AG04450 (cell line): ENCODE measurements at regions not wholly inside any gene's neighbourhood (a gene's known extent, or its start where the extent isn't known, plus 50 kb on each side); places are given as distances from the start of the nearest gene placed in this dataset.

Experiments used
- CTCF ChIA-PET: fragments of 300-600, 350-600 bp; formaldehyde crosslinking; extraction: SDS; loops from one replicate; lab custom pipeline; 2022; ENCODE audit warnings: antibody characterized with exemption, inconsistent platforms; lab: Charles Lee
- POLR2A ChIA-PET: fragments of 350-600 bp; formaldehyde crosslinking; extraction: SDS; loops from one replicate; lab custom pipeline; 2021; ENCODE audit warnings: antibody characterized with exemption, inconsistent platforms; lab: Yijun Ruan, JAX
- DNase-seq: peaks from one replicate; pipeline ENCODE4 v3.0.0-alpha.2; 2011; ENCODE audit warnings: low read depth, low spot score
- H3K27ac ChIP-seq: one replicate; pipeline ENCODE4 v1.5.1; 2012; ENCODE audit warnings: low read depth, low read length, control low read depth
- H3K27me3 ChIP-seq: one replicate; pipeline ENCODE4 v1.6.0; 2012; ENCODE audit warnings: low read length; ENCODE audit not compliant: control insufficient read depth, insufficient read depth
- H3K4me3 ChIP-seq: 2 replicates; pipeline ENCODE4 v1.5.1; 2011; ENCODE audit warnings: mild to moderate bottlenecking, low read depth, low read length, control low read depth
- H3K9me3 ChIP-seq: 2 replicates; pipeline ENCODE4 v1.5.1; 2012; ENCODE audit warnings: low read length; ENCODE audit not compliant: control insufficient read depth, insufficient read depth
- TF ChIP-seq, protein P1 (sequence below): IDR thresholded peaks from 2 replicates; pipeline ENCODE4 v1.5.1; 2011; ENCODE audit warnings: low read depth, low read length, control low read depth, inconsistent platforms

DNA sequence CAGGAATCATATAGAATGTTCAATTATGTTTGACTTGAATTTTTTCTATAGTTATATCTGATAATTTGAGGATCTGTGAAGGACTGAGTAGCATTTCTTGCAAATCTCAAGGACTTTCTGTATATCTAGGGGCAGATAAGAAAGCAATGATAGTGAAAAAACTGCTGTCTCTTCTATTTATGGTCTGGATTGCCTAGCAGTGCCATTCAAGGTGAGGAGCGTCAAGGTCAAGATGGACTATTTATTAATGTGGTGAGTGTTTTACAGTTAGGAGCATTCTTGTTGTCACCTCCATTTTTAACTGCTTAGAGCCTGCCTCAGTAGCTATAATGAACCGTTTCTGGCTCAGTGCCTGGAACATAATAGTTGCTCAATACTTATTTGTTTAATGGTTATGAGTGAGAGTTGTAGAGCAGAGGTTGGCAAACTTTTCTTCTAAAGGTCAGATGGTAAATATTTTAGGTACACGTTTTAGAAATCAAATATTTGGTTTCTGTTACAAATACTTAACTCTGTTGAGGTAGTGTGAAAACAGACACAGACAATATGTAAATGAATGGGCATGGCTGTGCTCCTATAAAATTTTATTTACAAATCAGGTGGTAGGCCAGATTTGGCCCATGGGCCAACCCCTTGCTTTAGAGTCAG, 523.2 kb upstream of the IGFBP7 start:
- POLR2A ChIA-PET: no interaction called here
- no peak for DNase-seq
- CTCF ChIA-PET: no interaction called here
- Histone ChIP-seq H3K27me3 (no peaks in the 10 kb centered on the region), H3K27ac (no peak overlapping the region), H3K9me3 (no peaks in the 10 kb centered on the region), H3K4me3 (no peak overlapping the region)
- TF ChIP-seq, protein P1, sequence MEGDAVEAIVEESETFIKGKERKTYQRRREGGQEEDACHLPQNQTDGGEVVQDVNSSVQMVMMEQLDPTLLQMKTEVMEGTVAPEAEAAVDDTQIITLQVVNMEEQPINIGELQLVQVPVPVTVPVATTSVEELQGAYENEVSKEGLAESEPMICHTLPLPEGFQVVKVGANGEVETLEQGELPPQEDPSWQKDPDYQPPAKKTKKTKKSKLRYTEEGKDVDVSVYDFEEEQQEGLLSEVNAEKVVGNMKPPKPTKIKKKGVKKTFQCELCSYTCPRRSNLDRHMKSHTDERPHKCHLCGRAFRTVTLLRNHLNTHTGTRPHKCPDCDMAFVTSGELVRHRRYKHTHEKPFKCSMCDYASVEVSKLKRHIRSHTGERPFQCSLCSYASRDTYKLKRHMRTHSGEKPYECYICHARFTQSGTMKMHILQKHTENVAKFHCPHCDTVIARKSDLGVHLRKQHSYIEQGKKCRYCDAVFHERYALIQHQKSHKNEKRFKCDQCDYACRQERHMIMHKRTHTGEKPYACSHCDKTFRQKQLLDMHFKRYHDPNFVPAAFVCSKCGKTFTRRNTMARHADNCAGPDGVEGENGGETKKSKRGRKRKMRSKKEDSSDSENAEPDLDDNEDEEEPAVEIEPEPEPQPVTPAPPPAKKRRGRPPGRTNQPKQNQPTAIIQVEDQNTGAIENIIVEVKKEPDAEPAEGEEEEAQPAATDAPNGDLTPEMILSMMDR: no peak

GRCh38 chr4:57632564-57632963, 522.4 kb upstream of the IGFBP7 start:
- no peak for DNase-seq
- H3K4me3 ChIP-seq: no peak overlapping the region
- H3K9me3 ChIP-seq: no peaks in the 10 kb centered on the region
- ChIA-PET CTCF (no interaction called here), POLR2A (no interaction called here)
- H3K27me3 ChIP-seq: no peaks in the 10 kb centered on the region
- TF ChIP-seq, protein P1: no peak
- no peak overlapping the region for H3K27ac ChIP-seq

DNA sequence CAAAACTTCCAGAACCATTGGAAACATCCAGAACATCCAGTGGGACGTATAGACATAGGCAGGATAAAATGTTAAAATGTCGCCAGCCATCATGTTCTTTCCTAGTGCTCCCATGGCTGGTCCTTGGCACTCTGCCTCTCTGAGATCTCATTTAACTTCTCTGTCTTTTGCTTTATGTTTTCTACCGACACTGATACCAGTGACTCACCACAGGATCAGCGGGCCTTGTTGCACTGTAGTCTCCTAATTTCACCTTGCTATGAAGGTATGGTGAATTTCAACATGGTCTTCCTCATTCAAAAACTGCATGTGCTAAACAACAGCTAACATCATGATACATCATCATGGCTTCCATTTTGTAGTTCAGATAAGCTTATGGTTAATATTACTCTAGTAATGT, 521.0 kb upstream of the IGFBP7 start:
- TF ChIP-seq, protein P1: no peak
- no peak overlapping the region for H3K4me3 ChIP-seq
- no peak for DNase-seq
- H3K27me3 ChIP-seq: no peaks in the 10 kb centered on the region
- no peak overlapping the region for H3K27ac ChIP-seq
- ChIA-PET CTCF (no interaction called here), POLR2A (no interaction called here)
- no peaks in the 10 kb centered on the region for H3K9me3 ChIP-seq

DNA sequence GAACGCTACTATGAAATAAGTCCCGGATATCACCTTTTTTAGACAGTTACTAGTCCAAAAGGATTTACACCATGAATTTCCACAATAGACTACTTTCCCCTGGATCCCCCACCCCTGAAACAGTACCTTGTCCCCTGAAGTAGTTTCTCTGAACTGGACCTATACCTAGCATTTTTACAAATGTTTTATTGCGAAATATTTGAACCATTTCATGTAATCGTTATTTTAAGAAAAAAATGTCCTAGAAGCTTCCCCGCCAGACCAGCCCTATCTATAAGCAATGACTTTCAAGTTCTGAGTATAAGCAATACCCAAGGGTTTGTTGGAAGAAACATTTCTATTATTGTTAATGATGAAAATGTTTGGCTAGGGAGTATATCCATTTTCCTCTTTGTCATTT, 517.8 kb upstream of the IGFBP7 start:
- Histone ChIP-seq H3K4me3 (no peak overlapping the region), H3K9me3 (no peaks in the 10 kb centered on the region), H3K27ac (no peak overlapping the region), H3K27me3 (no peaks in the 10 kb centered on the region)
- TF ChIP-seq, protein P1: no peak
- CTCF ChIA-PET: no interaction called here
- no peak for DNase-seq
- POLR2A ChIA-PET: no interaction called here

DNA sequence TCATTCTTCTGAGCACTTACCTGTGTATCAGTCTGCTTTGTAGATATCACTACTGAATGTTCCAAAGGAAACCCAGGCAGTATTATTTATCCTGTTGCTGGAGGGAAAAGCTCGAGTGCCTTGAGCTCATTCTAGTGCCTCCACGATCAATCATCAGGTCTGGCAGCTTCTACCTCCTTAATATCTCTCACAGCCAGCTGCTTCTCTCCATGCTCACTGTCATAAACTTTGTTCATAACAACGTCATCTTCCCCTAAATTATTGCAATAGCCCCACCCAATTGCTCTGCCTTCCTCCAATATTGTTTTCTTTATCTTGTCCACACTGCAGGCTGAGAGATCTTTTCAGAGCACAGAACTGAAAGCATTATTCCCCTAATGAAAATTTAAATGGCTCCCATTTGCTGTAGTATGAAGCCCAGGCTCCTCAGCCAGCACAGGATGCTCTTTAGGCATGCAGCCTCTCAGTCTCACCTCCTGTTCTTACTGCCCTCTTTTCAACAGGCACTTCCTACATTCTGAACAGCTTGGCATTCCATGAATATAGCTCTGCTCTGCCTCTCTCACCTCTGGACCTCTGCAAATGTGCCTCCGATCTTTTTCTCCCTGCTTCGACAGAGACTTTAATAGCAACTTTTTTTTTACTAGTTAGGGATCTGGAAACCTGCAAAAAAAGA, 504.2 kb upstream of the IGFBP7 start:
- Histone ChIP-seq H3K27ac (no peak overlapping the region), H3K27me3 (no peaks in the 10 kb centered on the region), H3K9me3 (no peaks in the 10 kb centered on the region), H3K4me3 (no peak overlapping the region)
- ChIA-PET CTCF (no interaction called here), POLR2A (no interaction called here)
- TF ChIP-seq, protein P1: no peak
- DNase-seq: no peak
